ENCODE measurements at regions not wholly inside any gene's neighbourhood (a gene's known extent, or its start where the extent isn't known, plus 50 kb on each side); places are given as distances from the start of the nearest gene placed in this dataset.

DNA sequence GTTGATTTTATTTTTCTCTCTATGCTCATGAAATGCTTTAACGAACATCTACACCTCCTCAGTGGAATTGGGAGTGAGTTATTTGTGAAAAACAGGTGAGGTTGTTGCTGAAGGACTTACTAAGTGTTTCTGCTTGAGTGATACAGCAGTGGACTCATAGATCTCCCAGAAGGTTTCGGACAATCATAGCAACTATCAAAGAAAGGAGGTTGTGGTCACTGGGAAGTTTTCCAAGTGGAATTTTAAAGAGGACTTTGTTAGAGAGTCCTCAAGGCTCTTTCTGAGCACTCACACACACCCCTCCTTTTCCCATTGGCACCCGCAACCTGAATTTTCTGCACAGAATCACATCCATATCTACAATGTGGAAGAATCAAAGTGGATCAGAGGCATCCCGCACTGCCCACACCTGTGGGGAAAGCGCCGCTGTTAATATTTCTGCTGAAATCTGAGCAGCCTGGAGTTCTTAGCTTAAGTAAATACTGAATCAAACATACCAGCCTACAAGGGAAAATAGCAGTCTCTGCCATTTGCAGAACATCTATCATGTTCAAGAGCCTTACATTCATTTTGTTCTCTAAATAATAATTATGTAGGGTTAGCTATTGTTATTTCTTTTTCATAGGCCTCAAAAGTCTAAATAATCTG is 719.4 kb downstream of the DIAPH3 start:
- TF ChIP-seq, protein P1, sequence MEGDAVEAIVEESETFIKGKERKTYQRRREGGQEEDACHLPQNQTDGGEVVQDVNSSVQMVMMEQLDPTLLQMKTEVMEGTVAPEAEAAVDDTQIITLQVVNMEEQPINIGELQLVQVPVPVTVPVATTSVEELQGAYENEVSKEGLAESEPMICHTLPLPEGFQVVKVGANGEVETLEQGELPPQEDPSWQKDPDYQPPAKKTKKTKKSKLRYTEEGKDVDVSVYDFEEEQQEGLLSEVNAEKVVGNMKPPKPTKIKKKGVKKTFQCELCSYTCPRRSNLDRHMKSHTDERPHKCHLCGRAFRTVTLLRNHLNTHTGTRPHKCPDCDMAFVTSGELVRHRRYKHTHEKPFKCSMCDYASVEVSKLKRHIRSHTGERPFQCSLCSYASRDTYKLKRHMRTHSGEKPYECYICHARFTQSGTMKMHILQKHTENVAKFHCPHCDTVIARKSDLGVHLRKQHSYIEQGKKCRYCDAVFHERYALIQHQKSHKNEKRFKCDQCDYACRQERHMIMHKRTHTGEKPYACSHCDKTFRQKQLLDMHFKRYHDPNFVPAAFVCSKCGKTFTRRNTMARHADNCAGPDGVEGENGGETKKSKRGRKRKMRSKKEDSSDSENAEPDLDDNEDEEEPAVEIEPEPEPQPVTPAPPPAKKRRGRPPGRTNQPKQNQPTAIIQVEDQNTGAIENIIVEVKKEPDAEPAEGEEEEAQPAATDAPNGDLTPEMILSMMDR (IDR thresholded peaks at IDR 0.05) = no peak
- TF ChIP-seq POLR2A (IDR thresholded peaks at IDR 0.05) (no peak), EP300 (IDR thresholded peaks at IDR 0.05) (no peak)

Data from upper lobe of left lung (tissue), 4 donors.